ENCODE measurements at regions not wholly inside any gene's neighbourhood (a gene's known extent, or its start where the extent isn't known, plus 50 kb on each side); places are given as distances from the start of the nearest gene placed in this dataset.

GRCh38 chr11:80565231-80565630 lies 1124.4 kb upstream of the TENM4 start:
- Histone ChIP-seq H3K4me1 (no peaks in the 10 kb centered on the region), H3K4me3 (no peak overlapping the region), H3K27me3 (no peaks in the 10 kb centered on the region), H3K36me3 (ENCODE audit: low read depth, missing control alignments) (no peaks in the 10 kb centered on the region), H3K9me3 (no peaks in the 10 kb centered on the region), H3K27ac (no peak overlapping the region)
- WGBS, 2 donors: 68 to 74% methylated on average over 5 of the region's 5 CpGs
- TF ChIP-seq, protein P1, sequence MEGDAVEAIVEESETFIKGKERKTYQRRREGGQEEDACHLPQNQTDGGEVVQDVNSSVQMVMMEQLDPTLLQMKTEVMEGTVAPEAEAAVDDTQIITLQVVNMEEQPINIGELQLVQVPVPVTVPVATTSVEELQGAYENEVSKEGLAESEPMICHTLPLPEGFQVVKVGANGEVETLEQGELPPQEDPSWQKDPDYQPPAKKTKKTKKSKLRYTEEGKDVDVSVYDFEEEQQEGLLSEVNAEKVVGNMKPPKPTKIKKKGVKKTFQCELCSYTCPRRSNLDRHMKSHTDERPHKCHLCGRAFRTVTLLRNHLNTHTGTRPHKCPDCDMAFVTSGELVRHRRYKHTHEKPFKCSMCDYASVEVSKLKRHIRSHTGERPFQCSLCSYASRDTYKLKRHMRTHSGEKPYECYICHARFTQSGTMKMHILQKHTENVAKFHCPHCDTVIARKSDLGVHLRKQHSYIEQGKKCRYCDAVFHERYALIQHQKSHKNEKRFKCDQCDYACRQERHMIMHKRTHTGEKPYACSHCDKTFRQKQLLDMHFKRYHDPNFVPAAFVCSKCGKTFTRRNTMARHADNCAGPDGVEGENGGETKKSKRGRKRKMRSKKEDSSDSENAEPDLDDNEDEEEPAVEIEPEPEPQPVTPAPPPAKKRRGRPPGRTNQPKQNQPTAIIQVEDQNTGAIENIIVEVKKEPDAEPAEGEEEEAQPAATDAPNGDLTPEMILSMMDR (IDR thresholded peaks at IDR 0.05): no peak
- no peak for TF ChIP-seq POLR2A (IDR thresholded peaks at IDR 0.05)
- no peak for DNase-seq
- intact Hi-C loops (cut with DNase I; ENCODE audit: low total_unique reads): no loop called here

DNA sequence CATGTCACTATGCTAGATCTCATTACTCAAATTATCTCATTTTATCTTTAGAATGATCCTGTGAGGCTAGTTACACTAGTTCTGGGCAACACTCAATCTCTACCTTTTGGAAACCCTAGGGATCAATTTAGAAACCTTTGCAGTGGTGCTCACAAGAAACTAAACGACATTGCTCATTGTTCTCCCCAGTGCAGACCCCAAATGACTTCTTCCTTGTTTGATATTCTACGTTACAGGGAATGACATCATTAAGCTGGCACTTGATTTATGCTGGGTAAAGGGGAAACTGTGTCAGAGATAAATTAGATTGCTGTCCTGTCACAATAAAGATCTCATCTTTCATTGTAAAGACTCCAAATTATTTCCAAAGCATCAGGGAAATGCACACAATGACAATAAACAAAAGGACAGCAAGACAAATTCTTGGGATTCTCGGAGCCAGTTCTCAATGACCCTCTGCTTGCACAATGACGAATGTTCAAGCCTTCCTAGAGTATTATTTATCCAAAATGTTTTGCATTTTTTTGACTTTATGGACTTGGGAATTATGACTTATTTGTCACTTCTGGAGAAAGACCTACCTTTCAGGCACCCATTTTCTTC lies 1121.8 kb upstream of the TENM4 start:
- no peaks in the 10 kb centered on the region for H3K27me3 ChIP-seq
- no peak for DNase-seq
- H3K27ac ChIP-seq: no peak overlapping the region
- TF ChIP-seq POLR2A (IDR thresholded peaks at IDR 0.05): no peak
- TF ChIP-seq, protein P1 (IDR thresholded peaks at IDR 0.05): no peak
- H3K4me3 ChIP-seq: no peak overlapping the region
- no peaks in the 10 kb centered on the region for H3K9me3 ChIP-seq
- H3K36me3 ChIP-seq (ENCODE audit: low read depth, missing control alignments): no peaks in the 10 kb centered on the region
- no peaks in the 10 kb centered on the region for H3K4me1 ChIP-seq
- intact Hi-C loops (cut with DNase I; ENCODE audit: low total_unique reads): no loop called here
- WGBS, 2 donors: 72 to 78% methylated on average over 4 of the region's 4 CpGs

DNA sequence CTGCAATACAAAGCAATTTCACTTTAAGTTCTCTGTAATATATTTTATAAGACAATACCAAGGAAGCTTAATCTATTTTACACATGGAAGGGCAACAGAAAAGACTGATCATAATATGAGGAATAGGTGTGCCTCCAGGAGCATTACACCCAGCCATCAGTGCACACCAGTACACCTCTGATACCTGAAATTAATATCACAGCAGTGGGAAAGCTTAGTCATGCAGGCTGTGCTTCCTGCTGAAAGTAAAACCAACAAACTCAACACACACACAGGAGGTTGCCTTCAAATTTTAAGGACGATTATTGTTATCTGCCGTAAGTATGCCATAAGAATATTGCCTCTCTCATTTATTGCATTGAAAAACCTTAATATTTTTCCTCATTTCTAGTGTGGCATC lies 1119.1 kb upstream of the TENM4 start:
- DNase-seq: no peak
- H3K4me3 ChIP-seq: no peak overlapping the region
- WGBS, 2 donors: 88 to 94% methylated on average over 2 of the region's 2 CpGs
- no peaks in the 10 kb centered on the region for H3K9me3 ChIP-seq
- H3K36me3 ChIP-seq (ENCODE audit: low read depth, missing control alignments): no peaks in the 10 kb centered on the region
- intact Hi-C loops (cut with DNase I; ENCODE audit: low total_unique reads): no loop called here
- TF ChIP-seq POLR2A (IDR thresholded peaks at IDR 0.05): no peak
- TF ChIP-seq, protein P1 (IDR thresholded peaks at IDR 0.05): no peak
- no peaks in the 10 kb centered on the region for H3K27me3 ChIP-seq
- H3K27ac ChIP-seq: no peak overlapping the region
- no peaks in the 10 kb centered on the region for H3K4me1 ChIP-seq

DNA sequence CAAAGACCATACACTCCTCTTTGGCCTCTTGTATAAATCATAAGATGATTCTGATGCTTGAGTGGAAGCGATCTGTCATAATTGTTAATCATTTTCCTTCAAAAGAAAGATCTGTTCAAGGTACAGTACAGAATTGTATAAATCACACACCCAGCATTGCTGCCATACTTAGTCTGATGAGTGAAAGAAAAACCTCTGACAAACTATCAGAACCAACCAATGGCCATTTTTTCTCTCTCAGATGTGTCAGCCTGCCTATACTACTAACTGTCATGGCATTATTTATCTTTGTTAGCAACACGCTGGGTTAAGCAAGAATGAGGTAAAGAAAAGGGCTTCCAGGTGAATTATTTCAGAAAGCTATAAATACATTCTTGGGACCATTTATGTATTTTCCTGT lies 1112.7 kb upstream of the TENM4 start:
- Histone ChIP-seq H3K4me3 (no peak overlapping the region), H3K9me3 (no peaks in the 10 kb centered on the region), H3K27ac (no peak overlapping the region), H3K27me3 (no peaks in the 10 kb centered on the region), H3K36me3 (ENCODE audit: low read depth, missing control alignments) (no peaks in the 10 kb centered on the region), H3K4me1 (no peaks in the 10 kb centered on the region)
- 89 to 92% methylated on average over 2 of the region's 2 CpGs for WGBS, 2 donors
- DNase-seq: no peak
- no peak for TF ChIP-seq POLR2A (IDR thresholded peaks at IDR 0.05)
- TF ChIP-seq, protein P1 (IDR thresholded peaks at IDR 0.05): no peak
- intact Hi-C loops (cut with DNase I; ENCODE audit: low total_unique reads): no loop called here

GRCh38 chr11:80542704-80543103 lies 1101.9 kb upstream of the TENM4 start:
- no peaks in the 10 kb centered on the region for H3K27me3 ChIP-seq
- no peak for DNase-seq
- no peaks in the 10 kb centered on the region for H3K4me1 ChIP-seq
- TF ChIP-seq, protein P1 (IDR thresholded peaks at IDR 0.05): no peak
- TF ChIP-seq POLR2A (IDR thresholded peaks at IDR 0.05): no peak
- WGBS, 2 donors: 95% methylated on average over 2 of the region's 2 CpGs
- no peak overlapping the region for H3K27ac ChIP-seq
- intact Hi-C loops (cut with DNase I; ENCODE audit: low total_unique reads): no loop called here
- no peaks in the 10 kb centered on the region for H3K9me3 ChIP-seq
- H3K4me3 ChIP-seq: no peak overlapping the region
- H3K36me3 ChIP-seq (ENCODE audit: low read depth, missing control alignments): no peaks in the 10 kb centered on the region
